ENCODE measurements at regions not wholly inside any gene's neighbourhood (a gene's known extent, or its start where the extent isn't known, plus 50 kb on each side); places are given as distances from the start of the nearest gene placed in this dataset.

DNA sequence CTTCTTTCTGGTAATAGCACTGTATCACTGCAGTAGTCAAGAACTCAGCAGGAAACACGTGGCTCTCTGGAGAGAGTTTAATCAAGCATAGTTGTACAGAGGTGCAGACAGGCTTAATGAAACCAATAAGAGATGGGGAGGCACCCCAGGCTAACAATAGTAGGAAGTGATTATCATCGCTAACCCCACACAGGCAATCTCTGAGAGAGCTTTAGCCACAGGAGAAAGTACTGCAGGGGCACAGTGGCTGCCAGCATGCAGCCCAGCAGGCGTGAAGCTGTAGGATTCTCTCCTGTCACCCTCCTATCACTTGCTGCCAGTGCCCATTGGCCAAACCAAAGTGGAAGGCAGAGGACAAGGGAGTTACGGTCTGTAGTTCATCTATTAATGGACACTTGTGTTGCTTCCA is 450.0 kb upstream of the RASGEF1B start:
- peak; percentile 22 for DNase-seq

DNA sequence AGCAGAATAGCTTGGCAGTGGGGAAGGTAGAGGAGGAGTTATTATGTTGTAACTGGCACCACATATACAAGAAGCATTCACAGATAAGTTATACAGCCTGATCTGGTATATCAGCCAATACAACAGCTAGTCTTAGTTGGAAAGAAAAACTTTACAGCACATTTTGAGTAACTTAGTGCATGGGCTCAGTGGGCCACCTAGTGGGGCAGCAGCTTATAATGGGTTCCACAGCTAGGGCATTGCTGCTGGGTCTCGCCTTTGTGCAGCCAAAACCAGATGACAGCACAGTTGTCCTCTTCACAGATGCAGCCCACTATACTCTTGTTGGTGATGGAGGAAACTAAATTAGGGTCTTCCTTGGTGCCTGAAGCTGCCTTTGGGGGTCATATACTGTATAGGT is 448.1 kb upstream of the RASGEF1B start:
- DNase-seq, result no peak

DNA sequence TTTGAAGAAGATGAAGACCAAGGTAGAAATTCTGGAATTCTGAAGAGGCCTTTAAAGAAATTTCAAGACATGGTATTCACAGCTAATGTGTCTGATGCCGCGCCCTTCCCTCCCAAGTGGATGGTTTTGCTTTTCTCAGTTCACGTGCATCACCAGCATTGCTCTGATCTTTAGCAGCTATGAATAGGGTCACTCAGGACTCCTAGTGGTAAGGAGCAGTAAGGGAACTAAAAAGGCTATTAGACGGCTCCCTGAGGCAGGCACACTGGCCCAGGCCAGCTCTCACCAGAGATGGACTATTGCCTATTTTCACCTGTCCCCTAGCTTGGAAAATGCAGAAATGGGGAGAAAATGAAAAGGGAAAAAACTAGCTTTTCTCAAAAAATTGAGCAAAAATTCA is 447.5 kb upstream of the RASGEF1B start:
- no peak for DNase-seq

GRCh38 chr4:81915430-81915829 is 443.7 kb upstream of the RASGEF1B start:
- no peak for DNase-seq

GRCh38 chr4:81914623-81915022 is 442.9 kb upstream of the RASGEF1B start:
- no peak for DNase-seq

DNA sequence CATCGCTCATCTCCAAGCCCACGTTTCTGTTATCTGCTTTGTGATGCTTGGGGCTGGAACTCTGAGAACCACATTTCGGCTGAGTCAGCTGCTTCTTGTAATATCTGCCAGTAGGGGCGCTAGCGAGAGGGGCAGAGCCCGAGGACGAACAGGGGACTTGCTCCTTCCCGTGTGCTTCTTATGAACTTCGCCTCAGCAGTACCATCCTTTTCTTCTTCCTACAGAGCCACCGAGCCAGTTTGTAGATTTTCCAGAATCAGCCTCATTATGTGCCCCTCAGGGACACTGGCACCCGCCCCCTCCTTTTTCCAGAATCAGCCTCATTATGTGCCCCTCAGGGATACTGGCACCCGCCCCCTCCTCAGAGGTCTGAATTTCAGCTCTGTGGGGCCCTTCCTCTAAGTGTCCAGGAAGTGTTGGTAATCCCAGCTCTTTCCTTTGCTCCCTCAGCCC is 441.7 kb upstream of the RASGEF1B start:
- DNase-seq, result peak; percentile 28

DNA sequence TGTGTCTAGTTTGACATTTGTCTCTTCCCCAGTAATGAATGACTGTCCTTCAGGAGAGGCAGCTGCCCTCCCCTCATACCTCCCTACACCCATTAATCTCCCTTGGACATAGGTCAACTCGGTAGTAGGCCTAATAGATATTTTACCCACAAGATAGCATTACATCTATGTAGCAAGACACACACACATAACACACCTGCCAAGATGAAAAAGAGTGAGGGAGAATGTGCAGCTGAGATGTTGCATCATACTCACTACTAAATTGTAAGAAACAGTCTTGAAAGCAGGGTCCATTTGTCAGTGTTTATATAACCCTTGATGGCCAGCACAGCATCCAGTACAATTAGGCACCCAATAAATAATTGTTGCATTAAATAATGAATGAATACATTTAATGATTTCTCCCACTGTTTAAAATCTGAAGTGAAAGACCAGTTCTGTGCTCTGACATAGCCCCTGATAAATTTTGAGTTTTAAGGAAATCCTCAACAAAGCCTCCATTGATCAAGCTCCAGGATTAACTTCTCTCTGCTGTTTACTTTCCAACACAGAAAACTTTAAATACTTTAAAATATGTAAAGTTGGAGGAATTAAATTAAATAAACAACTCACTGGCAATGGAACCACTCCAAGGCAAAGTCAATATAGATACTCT is 440.8 kb upstream of the RASGEF1B start:
- DNase-seq, result no peak

DNA sequence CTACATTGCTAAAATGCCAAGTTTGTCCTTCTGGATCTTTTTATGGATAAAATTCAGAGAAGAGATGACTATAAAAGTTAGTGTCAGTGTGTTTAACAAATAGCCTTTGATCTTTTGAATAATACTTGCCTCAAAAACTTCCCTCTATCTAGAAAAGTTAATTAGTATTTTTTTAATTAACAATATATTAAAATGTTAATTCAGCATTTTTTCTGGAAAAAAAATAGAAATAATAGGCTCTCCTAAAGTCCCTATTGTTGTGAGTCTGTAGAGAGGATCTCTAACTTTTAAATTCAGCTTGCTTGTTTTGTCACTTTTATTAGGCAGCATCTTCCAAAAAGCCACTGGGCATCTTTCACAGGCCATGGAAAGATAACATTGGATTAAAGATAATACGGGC is 435.2 kb upstream of the RASGEF1B start:
- no peak for DNase-seq

DNA sequence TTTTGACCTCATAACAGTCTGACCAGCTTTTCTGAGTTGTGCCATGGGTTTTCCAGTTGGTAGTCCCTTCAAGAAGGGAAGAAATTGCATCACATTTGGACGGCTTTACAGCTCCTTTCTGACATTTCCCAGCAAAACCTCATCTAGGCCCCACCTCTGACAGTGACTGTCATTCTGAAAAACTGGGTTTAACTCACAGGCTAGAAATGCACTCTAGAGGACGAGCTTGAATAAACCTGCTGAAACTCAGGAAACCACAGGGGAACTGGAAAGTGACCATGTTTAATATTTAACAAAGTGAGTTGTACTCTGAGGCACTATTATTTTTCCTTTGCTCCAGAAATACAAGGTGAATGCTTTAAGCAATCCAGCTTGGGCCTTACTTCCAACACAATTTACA is 434.3 kb upstream of the RASGEF1B start:
- no peak for DNase-seq

- DNase-seq, result no peak
Measured at GRCh38 chr4:81904121-81904520, 432.4 kb upstream of the RASGEF1B start.

DNA sequence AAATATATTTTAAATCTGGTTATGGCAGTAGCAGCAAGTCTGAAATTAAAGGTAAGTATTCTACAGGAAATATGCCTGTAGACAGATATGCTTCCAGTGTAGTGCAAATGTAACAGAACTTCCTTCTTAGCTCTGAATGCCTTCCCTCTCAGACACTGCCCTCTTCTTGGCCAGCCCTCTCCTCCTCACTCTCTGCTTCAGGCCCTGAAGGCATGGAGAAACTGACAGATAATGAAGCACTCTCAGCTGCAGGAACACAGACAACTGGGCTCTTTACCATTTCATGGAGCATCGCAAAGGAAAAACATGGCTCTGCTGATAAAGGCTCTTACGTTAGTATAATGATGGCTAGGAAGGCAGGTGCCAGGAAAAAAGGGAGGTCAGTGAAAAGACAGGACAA is 431.5 kb upstream of the RASGEF1B start:
- no peak for DNase-seq

DNA sequence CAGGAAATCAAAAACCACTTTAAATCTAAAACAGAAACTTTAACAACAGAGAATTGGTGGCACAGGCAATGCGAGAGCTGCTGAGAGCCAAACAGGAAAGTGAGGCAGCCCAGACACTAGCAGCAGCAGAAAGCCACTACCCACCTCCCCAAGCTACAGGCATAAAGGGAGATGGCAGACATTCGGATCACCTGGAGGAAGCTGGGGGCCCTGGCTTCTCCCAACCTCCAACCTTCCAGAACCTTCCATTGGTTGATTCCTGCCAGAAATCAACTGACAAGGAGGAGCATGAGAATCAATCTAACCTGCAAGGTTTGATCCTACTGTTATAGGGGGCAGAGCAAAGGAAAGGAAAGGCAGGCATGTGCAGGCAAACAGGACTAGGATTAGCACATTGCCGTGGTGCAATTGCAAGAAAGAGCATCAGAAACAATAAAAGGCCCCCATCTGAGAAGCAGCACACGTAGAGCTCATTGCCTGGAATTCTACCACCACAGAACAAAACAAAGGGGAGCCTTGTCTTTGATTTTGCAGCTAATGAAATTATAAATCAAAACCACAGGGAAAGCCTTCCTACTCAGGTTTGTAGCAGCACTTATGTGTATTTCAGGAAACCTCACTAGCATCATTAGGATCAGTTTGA is 427.3 kb upstream of the RASGEF1B start:
- DNase-seq, result no peak

GRCh38 chr4:81896936-81897335 is 425.2 kb upstream of the RASGEF1B start:
- no peak for DNase-seq

GRCh38 chr4:81891005-81891996 is 419.6 kb upstream of the RASGEF1B start:
- DNase-seq, result no peak

DNA sequence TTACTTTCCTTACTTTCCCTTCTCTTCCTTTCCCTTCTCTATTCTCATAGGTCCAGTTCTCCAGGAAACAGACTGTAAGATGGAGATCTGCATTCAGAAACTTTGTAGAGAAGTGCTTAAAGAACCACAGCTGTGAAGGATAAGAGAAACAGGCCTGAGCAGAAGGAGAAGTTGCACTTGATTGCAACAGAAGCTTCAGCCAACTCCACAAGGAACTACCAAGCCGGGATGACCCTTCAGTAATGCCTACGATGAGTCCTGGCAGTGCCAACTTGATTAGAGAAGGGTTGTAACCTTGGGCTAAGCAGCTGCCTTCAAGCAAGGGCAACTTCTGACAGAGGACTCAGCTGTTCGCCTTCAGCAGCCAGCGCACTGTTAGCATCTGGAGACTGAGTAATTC is 413.3 kb upstream of the RASGEF1B start:
- no peak for DNase-seq

DNA sequence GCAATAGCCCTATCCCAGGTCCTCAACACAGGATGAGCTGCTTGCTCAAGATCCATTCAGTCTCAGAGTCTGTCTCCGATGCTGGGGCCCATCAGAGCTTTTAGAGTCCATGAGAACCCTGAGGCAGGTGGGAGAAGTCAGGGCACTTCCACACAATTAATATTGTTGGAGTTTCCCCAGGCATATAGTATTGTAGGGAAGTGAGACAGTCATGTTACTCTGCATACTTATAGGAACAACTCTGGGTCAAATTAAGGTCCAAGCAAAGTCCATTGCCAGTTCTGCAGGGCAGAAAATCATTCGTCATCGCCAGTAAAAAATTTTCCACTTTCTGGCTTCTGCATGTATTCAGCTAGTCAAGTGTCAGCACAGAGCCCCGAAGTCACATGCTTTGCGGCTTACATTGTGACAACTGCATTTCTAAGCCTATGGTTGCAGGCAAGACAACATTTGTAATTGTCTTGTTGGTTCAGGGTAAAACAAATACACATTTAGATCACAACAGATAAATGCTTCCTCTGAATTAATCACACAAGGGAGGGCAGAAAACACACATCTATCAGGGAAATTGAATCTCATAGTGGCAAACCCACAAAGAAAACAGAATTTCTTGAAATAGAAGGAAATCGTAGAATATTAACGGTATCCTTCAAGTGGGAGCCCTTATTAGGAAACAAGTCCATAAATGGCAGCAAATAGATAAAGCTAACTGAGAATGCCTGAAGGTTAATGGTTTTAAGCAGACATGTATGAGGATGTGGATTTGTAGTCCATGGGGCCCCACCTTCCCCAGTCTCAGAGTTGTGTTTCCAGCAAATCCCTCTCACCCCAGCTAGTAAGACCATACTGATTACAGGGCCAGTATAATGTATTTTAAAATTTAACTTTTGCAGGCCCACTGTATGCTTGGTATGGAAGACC is 412.1 kb upstream of the RASGEF1B start:
- DNase-seq, result no peak

GRCh38 chr4:81883004-81883403 is 411.3 kb upstream of the RASGEF1B start:
- DNase-seq, result no peak

DNA sequence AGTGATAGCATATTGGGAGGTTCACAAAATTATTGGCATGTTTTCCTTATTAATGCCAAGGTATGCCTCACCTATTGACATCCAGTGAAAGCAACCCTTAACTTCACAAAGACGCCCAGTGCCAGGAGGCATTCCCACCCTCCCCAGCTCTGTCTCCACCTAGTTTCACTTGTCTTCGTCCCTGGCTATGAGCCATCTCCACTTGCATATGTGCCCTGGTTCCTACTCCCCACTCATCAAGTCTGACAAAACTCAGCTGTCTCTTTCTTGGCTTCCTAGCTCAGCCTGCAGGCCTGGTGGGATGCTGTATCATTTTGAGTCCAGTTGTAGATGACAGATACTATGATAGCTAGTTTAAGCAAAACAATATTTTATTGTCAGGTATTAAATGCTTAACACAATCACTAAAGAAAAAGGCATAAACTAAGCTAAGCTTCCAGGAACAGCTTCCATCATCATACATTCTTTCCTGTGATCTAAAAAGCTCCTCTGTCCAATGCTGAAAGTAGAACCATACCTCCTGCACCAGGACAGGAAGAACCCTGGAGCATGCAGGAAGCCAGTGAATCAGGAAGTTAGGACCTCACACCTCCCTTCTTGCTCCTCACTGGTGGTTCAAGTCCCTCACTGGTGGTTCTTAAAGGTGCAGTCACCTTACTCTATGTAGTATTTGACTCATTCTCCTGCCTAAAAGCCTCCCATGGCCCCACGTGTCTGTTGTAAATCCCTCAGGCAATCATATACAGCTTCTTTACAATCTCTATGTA is 410.3 kb upstream of the RASGEF1B start:
- no peak for DNase-seq

DNA sequence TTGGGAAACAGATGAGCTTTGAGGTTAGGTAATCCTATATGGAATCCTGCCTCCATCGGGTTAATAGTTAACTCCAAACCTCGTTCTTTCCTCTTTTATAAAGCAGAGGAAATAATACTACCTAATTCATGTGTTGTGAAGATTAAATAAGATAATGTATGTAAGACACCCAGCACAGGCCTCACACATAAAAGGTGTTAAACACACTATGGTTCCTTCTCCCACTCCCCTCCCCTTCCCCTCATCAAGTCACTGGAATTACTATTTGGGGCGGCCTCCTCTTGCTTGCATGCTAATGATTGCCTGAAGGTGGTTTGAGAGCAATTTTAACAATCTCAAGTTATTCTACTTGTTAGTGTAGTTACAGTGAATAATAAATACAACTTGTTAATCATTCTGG is 404.4 kb upstream of the RASGEF1B start:
- DNase-seq, result no peak

- DNase-seq, result no peak
Measured at GRCh38 chr4:81874661-81875515, 403.2 kb upstream of the RASGEF1B start.

DNA sequence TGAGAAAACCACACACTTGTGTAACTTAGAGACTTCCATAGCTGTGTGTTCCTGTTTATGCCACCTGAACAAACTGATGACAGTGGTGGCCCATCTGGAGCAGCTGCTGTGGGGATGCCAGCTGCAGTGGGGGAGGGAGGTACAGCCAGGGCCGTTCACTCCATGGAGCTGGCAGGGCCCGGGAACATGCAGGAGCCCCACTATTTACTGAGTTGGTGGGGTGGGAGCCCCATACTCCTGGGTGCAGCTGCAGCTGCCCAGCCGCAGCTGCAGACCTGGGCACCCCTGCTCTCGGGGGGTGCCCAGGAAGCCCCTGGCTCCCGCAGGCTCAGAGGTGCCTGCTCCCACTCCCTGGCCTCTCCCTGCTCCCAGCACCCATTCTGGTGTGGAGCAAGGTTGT is 398.6 kb upstream of the RASGEF1B start:
- no peak for DNase-seq

Data from femur (tissue), 1 donor.